C4-2B (cell line): ENCODE measurements at regions not wholly inside any gene's neighbourhood (a gene's known extent, or its start where the extent isn't known, plus 50 kb on each side); places are given as distances from the start of the nearest gene placed in this dataset.

ENCODE experiments used
- ZFX ChIP-seq: fragments of 450-650 bp; IDR thresholded peaks from 2 replicates; pipeline ENCODE4 v1.6.1; 2017
- TF ChIP-seq, protein P1 (sequence below): fragments of 450-650 bp; conservative IDR thresholded peaks from 2 replicates; pipeline ENCODE4 v1.5.1; 2017; ENCODE audit warnings: mild to moderate bottlenecking

DNA sequence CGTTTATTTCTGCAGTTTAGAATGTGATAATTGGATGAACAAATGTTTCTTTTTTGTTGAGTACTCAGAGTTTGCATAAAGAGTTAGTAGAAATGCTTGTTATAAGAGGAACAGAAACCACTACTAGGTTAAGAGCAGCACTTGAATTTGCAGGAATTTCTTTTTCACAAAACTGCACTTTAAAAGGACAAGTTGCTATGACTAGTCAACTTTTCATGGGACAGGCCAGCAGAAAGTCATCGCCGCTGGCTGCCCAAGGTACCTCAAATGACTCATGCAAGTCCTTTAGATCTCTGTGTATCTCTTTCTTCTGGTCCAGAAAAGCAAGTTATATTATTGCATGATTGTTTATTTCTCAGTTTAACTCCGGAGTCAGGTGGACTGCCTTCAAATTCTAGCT lies 97.3 kb upstream of the HMHB1 start:
- TF ChIP-seq, protein P1, sequence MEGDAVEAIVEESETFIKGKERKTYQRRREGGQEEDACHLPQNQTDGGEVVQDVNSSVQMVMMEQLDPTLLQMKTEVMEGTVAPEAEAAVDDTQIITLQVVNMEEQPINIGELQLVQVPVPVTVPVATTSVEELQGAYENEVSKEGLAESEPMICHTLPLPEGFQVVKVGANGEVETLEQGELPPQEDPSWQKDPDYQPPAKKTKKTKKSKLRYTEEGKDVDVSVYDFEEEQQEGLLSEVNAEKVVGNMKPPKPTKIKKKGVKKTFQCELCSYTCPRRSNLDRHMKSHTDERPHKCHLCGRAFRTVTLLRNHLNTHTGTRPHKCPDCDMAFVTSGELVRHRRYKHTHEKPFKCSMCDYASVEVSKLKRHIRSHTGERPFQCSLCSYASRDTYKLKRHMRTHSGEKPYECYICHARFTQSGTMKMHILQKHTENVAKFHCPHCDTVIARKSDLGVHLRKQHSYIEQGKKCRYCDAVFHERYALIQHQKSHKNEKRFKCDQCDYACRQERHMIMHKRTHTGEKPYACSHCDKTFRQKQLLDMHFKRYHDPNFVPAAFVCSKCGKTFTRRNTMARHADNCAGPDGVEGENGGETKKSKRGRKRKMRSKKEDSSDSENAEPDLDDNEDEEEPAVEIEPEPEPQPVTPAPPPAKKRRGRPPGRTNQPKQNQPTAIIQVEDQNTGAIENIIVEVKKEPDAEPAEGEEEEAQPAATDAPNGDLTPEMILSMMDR = no peak
- no peak for TF ChIP-seq ZFX
